ENCODE measurements at regions not wholly inside any gene's neighbourhood (a gene's known extent, or its start where the extent isn't known, plus 50 kb on each side); places are given as distances from the start of the nearest gene placed in this dataset.

DNA sequence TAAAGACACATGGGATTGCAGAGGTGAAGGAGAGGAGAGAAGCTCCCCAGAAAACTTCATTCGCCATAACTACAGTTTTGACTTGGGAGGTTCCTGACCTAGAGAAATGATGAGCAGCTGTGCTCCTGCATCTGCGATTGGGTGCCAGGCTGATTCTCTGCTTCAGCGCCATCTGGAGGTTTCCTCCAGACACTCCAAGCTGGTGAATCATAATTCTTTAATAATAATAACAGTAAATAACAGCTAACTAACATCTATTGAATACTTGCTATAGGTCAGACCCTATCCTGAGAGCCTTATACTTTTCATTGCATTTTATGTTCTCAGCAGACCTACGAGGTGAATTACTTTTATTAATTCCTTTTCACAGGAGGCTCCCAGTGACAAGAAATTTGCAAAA lies 575.8 kb downstream of the TOX3 start:
- peak; percentile 22 for DNase-seq (ENCODE audit: low spot score)

DNA sequence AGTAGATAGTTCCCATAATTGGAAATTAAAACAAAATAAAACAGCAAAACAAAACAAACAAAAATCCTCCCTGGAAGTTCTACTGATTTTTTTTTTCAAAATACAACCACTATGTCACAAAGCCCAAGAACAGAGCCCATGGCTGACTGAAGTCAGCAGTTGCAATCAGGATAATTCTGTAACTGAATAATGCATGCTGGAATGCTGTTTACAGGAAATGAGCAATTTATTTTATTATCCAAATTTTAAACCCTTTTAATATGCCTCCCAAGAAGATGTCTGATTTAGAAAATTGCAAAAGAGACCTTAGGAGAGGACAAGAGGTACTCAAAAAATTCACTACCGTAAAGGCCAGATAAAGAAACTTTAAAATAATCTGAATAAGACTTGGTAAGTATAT lies 578.2 kb downstream of the TOX3 start:
- DNase-seq (ENCODE audit: low spot score), result no peak

DNA sequence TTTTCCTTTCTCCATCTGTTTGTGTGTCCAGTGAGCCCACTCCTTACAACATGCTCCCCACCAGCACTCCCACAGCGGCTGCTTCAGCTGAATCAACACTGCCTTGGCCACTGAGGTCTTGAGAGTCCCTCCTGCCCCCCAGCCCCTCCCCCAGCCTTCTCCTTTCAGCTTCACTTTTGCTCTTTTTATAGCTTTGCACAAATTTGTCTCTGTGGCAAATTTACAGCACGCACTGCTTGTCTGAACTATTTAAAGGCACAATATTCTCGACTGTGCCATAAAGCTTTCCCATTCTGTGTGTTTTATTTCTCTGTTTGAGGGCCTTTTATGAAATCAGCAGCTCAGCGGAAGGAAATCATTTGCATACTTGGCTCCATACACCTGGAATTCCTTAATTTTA lies 579.3 kb downstream of the TOX3 start:
- no peak for DNase-seq (ENCODE audit: low spot score)

DNA sequence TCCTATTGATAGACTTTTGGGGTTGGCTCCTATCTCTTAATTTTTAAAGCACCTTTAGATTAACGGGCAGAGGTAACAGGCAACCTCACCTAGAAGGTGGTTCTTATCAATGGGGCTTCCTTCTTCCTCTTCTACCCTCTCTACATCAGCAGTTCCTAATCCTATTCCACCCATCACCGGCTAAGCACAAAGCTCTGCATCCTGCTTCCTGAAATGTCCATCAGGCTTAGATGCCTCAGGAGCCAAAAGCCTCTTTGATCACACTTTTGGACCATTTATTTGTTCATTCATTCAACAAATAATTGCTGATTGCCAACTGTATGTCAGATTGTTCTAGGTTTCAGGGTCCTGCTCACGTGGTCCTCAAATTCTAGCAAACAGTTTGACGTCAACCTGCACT lies 586.0 kb downstream of the TOX3 start:
- DNase-seq (ENCODE audit: low spot score), result no peak

DNA sequence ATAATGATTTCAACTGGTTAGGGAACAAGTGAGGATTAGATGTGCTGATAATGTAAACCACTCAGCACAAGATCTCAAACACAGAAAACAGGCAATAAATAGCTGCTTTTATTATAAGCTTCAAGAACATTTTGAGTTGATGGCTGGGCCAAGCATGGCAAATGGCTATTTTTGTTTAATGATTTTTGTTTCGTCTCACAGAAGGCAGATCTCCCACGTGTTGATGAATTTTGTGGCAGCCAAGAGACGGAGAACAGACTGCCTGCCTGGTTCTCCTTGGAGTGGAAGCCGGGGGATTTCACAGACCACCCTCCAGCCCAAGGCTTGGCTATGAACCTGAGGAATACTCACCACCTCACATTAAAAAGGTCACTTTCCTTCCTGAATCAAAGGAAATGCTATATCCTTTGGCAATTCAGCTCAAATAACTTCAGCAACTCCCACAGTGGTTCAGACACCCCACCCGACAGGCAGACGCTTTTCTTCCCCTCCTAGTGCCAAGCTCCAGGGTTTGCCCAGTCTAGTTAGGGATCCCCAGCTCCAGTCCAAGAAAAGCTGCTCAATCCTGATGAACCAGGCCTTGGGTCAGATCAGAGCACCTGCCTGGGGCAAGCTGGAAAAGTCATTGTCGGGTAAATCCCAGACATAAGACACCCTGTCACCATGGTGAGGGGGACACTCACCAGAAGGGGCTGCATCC lies 593.5 kb downstream of the TOX3 start:
- DNase-seq (ENCODE audit: low spot score), result no peak

DNA sequence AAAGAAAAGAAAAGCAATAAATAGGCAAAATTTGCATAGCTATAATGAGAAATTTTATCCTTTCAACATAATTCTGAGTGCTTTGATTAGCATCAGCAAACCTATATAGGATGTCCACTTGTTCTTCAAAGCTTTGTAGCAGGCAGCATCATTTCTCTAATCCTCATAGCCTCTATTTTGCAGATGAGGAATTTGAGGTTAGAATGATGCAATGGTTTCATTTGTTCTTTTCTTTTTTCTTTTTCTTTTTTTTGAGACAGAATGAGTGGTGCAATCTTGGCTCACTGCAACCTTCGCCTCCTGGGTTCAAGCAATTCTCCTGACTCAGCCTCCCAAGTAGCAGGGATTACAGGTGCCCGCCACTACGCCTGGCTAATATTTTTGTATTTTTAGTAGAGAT lies 594.4 kb downstream of the TOX3 start:
- DNase-seq (ENCODE audit: low spot score), result no peak

DNA sequence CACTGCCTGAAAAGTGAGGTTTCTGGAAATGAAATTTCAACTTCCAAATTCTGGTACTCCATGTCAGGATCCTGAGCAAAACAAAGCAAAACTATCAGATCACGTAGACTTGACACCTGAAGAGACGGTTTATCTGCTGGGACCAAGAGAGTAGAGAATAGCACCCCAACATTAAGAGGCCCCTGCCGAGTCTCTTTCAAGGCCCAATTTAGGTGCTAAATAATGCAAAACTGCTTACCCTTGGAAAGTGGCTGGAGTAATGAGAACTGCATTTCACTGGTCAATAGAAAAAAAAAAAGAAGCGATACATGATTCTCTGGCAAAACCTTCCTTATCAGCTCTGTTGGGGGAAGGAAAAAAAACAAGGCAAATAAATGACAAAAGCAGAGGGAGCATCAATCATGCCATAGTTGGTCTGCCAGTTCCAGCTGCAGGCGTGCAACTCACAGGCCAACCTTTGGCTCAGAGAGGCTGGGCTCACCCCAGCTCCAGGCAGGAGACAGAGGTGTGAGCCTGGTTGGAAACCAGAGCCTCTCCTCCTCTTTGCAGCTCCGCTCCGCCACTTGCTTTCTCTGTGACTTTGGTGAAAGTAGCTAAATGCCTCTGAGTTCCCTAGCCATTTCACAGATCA lies 595.2 kb downstream of the TOX3 start:
- DNase-seq (ENCODE audit: low spot score), result no peak

DNA sequence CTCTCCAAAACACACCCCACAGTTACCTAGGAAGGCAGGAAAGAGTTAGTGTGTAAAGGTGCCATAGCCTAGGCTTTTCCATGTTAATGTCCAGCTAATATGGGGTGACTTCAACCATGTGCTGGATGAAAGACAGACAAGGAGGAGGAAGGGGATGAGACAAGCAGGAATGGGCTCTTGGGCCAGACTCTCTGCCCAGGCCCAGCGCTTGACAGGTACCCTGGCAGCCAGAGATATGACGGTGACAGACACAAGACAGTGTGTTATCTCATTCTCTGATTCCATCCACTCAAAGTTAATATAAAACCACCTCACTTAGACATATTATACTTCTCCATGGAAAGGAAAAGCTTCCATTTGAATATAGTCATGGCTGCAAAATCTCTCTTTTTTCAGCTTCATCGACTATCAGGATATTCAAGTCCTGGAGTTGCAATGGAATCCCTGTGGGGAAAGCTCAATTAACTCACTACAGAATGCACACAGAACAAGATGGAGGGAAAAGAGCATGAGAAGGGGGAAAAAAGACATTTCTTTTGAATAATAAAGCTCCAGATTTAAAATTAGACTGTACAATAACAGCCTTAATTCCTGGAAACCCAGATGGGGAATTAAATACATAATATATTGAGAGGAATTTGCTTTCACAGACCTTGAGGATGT lies 596.7 kb downstream of the TOX3 start:
- no peak for DNase-seq (ENCODE audit: low spot score)

DNA sequence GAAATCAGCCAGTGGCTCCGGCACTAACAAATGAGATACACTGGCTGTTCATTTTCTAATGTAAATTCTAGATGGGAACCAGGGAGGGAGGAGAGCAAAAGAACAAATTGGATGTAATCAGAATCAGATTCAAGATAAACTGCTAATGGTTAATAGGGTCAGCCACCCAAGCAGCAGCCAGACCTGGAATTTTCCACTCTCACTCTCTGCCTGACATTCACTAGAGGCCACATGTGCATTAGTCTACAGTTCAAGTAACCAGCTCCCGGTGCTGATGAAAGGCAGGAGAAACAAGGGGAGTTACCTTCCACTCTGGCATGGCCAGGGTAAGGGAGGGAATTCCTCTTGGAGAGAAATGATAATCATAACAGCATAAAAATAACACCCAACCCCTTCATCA lies 597.7 kb downstream of the TOX3 start:
- no peak for DNase-seq (ENCODE audit: low spot score)

DNA sequence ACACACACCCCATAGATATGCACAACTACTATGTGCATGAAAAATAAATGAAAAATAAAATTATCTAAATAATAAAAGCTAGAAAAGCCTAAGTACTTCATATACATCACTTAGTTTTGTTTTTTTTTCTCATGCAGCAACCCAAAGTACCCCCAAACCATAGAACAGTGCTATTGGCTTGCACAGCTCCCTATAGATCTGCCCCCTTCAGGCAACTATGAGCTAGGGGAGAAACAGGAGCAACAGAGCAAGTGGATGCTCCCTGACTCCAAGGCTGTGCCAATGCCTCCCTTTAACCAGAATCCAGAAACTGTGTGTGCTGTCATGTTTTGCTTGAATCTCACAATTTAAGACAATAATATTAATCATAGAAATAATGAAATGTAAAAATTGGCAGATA lies 605.5 kb downstream of the TOX3 start:
- DNase-seq (ENCODE audit: low spot score), result no peak

DNA sequence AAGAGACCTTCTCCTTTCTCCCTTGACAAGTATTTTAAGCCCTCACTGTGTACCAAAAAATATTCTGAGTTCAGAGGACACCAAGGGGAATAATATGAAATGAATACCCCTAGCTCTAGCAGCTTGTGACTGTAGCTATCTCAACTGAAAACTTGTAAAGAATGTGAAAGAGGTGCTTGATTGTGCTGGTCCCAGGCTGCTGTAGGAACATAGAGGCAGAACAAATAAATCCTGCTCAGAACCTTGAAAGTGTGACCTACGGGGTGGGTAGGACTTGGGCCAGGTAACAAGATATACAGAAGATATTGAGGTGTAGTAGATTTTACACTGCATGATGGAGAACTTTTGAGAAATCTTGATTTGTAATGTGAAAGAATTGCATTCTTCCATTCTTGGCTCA lies 606.8 kb downstream of the TOX3 start:
- DNase-seq (ENCODE audit: low spot score), result no peak

DNA sequence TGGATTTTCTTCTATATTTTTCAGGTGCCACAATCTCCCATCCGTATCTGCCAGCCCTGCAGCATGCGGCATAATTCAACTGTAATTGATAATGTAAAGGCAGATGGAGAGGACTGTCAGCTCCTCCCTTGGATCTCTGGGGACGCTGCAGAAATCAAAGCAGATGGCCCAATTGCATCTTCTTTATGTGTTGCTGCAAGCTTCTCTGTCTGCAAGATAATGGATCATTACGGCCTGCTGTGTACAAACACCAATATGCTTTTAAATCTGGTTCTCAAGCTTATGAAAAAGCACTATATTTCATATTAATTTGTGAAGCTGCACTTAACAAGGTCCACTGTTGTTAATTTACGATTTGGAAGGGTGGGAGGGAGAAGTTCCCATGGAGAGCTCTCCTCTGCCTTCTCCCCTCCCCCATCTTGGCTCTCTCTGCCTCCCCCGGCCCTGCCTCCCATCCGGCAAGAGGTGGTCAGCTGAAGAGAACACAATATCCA lies 607.5 kb downstream of the TOX3 start:
- no peak for DNase-seq (ENCODE audit: low spot score)

DNA sequence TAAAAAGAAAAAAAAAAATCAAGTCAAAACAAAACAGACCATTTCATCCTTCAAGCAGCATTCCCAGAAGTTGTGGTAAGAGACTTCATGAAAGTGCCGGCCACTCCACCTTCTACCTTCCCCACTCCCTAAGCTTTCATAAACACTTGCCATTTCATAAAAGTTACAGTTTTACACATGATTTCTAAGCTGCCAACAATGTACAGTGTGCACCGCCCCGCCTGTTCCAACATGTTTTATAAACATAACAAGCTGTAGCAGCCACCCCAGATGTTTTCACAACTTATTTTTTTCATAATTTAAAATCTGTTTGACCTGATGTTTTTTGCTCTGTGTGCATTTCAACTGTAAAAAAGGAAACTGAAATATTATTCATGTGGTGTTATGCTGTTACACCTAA lies 608.1 kb downstream of the TOX3 start:
- DNase-seq (ENCODE audit: low spot score), result no peak

DNA sequence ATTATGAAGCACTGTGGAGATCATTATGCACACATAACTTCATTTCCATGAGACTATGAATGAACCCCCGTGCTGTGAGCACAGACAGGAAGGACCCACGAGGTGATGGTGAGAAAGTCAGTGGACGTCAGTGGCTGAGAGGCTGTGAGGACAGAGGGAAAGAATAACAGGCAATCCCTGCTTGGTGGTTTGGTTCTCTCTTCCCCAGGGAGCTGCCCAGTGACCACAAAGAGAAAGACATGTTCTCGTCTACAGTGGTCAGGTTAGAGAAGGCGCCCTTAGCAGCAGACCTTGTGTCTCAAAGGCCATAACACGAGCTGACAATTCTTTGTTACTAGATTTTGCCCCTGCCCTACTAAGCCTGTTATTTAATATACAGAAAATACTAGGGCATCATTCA lies 609.2 kb downstream of the TOX3 start:
- DNase-seq (ENCODE audit: low spot score), result no peak

DNA sequence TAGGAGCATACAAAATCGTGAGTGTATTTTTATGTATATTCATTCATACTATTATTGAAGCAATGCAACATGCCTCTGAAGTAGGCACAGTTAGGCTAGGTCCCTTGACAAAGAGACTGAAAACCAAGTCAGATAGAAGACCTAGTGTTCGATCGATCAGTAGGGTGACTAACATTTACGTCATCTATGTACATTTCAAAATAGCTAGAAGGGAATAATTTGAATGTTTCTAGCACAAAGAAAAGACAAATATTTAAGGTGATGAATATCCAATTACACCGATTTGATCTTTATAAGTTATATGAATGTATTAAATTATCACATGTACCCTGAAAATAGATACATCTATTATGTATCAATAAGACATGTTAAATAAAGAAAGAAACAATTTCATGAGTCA lies 610.1 kb downstream of the TOX3 start:
- DNase-seq (ENCODE audit: low spot score), result no peak

DNA sequence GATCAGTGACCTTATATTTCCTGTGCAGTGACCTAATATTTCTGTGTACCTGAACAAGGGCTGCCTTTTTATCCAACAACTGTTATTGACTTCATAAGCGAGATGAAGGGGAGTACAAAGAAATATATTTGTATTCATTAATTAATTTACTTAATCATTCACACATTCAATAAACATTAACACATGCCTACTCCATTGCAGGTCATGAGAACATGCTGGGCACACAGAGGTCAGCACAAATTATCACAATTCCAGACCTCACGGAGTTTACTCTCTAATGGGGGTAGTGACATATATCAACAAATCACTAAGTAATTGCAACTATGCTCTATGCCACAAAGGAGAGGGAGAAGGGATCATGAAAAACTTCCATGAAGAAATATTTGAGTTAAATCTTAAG lies 614.6 kb downstream of the TOX3 start:
- DNase-seq (ENCODE audit: low spot score), result no peak

DNA sequence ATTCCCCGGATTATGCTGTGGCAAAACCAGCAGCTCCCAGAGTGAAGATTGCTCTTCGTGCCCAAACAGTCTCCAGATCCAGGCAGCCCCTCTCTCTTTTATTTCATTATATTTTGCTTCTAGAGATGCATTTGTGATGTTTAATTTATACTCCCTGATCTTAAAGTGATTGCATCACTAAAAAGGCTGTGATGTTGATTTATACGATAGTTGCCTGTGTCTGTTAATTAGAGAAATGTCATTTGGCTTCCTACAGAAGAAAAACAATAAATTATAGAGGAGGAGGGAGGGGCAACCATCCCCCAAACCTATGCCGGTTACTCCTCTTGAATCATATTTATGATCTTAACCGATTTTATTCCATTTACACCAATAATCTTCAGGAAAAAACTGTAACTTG lies 615.3 kb downstream of the TOX3 start:
- no peak for DNase-seq (ENCODE audit: low spot score)

DNA sequence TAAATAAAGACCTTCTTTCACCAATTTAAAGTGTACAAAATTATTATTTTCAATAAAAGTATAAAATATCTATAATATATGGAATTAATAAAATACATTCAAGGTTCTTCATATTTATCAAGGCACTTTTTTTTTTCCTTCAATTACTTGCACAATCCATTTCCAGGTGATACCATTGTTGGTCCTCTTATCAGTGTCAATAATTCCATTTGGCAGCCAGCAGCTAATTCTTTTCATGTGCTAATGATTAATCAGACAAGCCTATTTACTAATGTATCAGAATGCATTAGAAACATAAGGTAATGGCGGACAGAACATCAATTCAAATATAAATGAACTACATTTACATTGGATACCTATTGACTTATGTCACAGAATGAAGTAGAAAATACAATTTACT lies 622.2 kb downstream of the TOX3 start:
- no peak for DNase-seq (ENCODE audit: low spot score)

DNA sequence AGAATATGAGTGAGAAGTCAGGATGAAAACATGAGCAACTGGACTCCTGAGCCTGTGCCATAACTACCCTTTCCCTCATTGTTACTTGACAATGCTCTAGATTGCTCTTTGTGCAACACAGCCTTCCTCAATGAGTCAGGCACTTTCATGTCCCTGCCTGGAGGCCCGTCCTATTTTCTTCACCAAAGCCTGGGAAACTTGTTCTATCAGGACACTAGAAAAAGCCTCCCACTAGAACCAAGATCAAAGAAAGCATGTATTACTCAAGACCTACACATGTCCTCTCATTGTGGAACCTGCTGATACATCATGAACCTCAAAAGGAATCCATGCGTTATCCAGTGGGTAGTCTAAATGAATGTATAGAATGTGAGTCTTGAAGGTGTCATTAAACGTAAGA lies 624.5 kb downstream of the TOX3 start:
- DNase-seq (ENCODE audit: low spot score), result no peak

DNA sequence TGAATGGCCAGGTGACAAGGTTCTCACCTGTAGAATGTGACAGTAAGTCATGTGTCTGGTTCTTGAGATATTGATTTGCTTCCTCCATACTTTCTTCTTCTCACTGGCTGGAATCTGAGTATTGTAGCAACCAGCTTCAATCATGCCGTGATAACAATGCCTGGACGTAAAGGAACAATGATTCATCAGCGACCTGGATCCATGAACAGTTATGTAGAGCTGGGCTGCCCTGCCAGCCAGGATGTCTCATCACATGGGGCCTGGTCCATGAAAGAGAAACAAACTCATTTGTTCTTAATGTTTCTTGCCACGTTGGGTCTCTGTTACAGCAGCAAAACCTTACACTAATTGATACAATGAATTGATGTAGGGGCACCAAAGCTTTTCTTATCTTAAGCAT lies 627.2 kb downstream of the TOX3 start:
- no peak for DNase-seq (ENCODE audit: low spot score)

DNA sequence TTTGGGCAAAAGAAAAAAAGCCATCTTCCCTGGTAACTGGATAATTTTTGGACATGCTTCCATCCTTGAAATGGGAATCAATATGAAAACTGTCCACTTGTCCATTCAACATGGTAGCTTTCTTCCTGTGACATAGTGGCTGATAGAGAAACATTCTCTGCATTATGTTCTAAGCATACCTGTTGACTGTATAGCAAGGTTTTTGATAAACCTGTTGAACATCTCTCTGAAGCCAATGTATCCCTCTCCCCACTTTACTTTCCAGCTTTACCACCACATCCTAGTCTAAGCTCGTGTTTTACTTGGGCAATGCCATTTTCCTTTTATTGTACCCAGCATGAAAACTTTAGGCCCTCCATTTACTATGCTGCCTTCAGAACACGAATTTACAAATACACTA lies 630.1 kb downstream of the TOX3 start:
- DNase-seq (ENCODE audit: low spot score), result no peak

DNA sequence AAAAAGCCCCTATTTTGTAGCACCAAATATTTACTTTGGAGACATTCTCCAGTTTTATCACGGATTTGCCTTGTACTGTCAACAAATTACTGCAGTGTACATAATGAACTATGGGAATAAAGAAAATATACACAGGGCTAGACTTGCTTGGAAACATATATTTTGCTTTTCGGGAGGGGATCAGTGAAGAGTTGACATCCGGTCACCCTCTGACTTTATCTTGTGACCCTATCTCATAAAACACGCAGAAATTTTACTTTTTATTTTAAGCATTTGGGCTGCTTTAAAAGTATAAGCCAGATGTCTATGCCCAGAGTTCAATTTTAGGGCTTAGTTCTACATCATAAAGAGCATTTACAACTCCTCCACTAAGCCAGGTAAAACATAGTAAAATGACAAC lies 630.7 kb downstream of the TOX3 start:
- DNase-seq (ENCODE audit: low spot score), result no peak

DNA sequence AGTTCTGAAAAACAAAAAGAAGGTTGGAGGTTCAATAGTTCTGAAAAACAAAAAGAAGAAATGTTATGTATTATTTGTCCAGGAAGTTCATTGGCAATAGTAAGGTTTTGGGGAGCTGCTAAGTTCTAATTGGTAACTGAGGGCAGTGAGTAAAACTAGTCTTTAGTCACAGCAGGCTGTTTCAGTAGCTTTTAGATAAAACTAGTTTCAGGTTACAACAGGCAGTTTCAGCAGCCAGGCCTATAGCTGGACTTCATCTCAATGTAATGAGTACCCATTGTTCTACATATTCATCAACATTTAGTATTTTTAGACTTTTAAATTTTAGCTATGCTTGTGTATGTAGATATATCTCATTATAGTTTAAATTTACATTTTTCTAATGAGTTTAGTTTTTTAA lies 639.3 kb downstream of the TOX3 start:
- no peak for DNase-seq (ENCODE audit: low spot score)

All from COLO829 (cell line).